ENCODE measurements at regions not wholly inside any gene's neighbourhood (a gene's known extent, or its start where the extent isn't known, plus 50 kb on each side); places are given as distances from the start of the nearest gene placed in this dataset.
"Not testable (repeated sequence)": the region's sequence is repeated elsewhere in the genome, so short reads cannot be mapped to it uniquely, and the experiment has no call there.

DNA sequence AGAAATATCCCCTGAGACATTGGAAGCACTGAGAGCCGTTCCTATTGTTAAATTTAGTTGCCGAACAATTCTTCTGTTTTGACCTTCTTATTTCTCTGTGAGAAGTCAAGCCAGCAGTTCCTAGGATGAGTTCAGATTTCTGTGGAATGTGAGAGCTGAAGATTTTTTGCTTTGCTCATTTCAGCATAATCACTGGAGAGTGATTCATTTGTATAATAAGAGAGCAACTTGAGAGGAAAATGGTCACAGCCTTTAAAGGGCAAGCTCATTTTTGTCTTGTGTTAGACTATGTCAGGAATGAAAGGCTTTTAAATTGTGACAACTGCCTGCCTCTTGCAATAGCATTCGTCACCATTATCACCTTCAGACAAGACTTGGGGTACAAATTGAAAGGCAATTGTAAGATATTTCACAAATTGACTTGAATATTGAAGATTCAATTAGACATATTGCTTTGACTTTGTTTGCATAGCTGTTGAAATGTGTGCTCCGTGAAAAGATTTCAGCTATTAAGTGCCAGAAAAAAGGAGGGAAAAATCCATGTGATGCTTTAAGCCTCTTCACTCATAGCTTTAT is 900.0 kb upstream of the GOT2 start:
- DNase-seq (ENCODE audit: low read depth in 2 of 2) = no peak

DNA sequence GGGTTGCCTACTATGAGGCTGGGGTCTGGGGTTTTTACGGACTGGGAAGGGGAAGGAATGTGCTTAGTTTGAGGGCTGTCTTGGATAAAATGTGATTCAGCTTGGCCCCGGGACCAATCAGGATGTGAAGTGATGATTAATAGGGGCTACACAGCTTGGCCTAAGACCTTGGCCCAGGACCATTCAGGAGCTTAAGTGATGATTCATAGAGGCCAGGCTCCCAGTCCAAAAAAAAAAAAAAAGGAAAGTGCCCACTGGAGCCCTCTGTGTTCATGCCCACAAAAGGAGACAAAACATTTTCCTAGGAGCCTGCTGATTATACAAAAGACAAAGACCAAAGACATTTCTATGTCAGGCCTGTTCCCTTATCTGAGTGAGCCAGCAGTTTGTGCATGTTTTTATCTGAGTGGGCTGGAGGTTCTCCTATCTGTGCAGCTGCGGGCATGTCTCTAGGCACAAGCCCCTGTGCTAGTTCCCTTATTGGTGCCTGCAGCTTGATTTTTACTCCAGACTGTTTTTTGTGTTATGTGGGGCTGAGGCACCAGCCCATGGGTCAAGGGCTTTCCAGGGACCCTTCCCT is 898.2 kb upstream of the GOT2 start:
- no peak for DNase-seq (ENCODE audit: low read depth in 2 of 2)

DNA sequence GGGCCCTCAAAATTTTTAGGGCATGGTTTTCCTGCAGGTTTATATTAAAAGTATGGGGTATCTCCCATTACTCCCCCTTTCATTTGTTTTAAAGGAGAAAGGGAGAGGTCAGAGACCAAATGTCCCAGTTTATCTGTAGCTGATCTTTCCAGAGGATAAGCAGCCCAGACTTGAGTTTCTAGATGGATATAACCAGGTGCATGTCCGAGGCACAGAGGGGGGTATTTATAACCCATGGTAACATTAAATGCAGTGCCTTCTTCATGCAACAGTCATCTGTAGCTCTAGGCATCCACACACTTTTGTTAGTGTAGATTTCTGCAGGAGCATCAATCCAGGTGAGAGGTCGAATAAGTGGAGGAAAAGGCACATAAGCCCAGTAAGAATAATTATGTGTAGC is 890.3 kb upstream of the GOT2 start:
- not testable (repeated sequence) for DNase-seq (ENCODE audit: low read depth in 2 of 2)

DNA sequence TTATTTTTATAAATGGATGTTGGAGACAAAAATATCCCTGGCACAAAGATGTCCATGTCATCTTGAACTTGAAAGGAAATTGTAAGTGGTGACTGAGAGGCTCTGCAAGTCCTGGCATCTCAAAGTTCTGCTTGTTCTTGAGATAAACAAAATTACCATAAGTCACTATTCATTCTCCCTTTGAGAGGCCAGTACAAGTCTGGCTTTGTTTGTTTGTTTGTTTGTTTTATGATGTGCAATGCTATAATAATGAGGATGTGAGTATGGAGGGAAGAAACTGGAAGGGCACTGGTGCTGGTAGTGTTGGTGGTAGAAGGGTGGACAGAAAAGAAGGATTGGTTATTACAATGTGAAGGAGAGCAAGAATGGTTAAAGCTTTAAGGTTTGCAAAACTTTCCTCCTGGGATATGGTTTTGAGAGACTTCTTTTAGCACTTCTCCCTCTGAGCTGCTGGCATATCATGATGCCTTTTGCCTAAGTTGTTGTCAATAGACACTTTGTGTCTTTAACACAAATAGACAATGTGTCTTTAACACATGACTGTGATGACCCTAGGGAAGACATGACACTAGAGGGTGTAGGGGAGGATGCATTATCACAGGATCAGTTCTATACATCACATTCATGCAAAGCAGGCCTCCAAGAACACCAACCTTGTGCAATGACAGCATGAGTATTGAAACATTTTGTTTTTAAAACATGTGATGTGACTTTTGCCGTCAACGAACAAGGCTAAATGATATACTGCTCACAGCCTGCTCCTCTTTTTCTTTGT is 880.5 kb upstream of the GOT2 start:
- DNase-seq (ENCODE audit: low read depth in 2 of 2) = no peak

DNA sequence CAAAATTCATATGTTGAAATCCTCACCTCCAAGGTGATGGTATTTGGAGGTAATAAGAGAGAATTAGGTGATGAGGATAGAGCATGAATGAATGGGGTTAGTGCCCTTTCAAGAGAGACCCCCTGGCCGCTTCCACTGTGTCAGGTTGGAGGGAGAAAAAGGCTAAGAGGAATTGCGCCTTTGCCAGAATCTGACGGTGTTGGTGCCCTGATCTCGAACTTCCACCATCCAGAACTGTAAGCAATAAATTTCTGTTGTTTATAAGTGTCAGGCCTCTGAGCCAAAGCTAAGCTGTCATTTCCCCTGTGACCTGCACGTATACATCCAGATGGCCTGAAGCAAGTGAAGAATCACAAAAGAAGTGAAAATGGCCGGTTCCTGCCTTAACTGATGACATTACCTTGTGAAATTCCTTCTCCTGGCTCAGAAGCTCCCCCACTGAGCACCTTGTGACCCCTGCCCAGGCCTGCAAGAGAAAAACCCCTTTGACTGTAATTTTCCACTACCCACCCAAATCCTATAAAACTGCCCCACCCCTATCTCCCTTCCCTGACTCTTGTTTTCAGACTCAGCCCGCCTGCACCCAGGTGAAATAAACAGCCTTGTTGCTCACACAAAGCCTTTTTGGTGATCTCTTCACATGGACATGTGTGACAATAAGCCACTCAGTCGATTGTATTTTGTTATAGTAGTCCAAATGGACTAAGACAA is 878.9 kb upstream of the GOT2 start:
- not testable (repeated sequence) for DNase-seq (ENCODE audit: low read depth in 2 of 2)

DNA sequence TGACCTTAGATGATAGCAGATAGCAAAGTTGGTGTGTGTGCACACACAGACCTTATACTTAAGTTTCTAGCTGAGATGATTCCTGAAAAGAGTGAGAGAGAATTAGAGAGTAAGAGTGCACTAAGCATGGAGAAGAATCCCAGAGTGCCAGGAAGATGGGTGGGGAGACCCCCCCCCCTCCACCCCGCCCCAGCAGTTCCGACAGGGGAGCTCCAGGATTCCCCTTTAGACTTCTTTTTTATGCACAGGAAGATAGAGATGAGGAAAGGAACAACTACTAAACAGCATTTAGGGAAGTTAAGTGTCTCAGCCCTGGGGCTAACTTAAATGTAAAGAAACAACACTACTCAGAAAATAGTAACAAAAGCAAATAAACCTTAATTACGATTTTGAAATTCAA is 878.0 kb upstream of the GOT2 start:
- no peak for DNase-seq (ENCODE audit: low read depth in 2 of 2)

DNA sequence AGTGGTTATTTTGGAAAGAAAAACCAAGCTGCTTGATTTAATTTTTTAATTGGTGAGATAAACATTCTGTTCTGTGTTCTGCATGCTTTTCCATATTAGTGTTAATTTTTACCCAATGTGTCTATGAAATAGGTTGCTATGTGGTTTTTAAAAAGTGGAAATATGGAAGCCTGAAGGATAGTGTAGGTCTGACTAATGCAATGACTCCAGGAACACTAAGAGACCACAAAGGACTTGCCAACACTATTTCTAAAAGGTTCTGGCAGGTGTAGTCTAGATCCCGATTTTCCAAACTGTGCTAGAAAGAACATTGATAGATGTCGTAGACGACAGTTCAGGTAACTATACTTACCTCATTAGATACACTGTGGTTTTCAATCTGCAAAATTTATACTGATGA is 877.4 kb upstream of the GOT2 start:
- no peak for DNase-seq (ENCODE audit: low read depth in 2 of 2)

DNA sequence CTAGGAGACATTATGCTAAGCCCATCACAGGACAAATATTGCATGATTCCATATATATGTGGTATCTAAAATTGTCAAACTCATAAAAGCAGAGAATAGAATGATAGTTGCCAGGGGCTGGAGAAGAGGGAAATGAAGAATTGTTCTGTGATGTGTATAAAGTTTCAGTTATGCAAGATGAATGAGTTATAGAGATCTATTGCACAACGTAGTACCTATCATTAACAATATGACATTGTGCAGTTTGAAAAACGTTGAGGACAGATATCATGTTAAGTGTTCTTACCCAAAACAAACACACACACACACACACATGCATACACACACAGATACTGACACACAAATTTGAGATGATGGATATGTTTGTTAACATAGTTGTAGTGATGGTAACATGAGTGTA is 871.6 kb upstream of the GOT2 start:
- DNase-seq (ENCODE audit: low read depth in 2 of 2) = no peak

DNA sequence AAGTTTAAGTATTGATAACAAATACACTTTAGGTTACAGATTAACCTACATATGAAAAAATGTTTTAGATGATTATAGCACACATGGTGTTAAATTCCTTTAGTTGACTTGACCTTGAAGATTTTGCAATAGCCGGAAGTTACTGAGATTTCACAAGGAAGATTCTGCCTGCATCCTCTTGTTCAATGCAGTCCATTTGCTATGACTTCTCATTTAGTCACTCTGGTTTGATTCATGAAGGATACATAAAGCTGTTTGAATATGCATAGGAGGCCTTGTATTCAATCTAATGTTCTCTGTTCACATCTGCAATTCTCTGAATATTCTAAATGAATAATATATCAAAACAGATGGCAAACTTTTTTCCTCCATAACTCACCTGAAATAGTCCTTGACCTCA is 870.2 kb upstream of the GOT2 start:
- DNase-seq (ENCODE audit: low read depth in 2 of 2) = no peak

DNA sequence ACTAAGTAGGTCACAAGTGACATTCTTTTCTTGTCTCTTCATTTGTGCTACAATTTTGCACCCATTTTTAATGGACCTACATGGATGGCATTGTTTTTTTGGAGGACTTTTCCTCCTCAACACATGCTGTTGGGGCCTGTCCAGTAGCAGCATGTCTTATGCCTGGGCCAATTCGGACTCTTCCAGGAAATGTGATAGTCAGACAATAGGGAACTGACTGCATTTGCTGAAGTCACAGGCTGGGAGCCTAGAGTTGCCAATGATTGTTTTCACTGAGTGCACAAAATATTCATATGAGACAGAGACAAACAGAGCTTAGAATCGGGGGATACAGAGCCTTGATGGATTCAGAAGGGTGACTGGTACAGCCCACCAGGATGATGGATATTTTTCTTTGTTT is 867.3 kb upstream of the GOT2 start:
- DNase-seq (ENCODE audit: low read depth in 2 of 2) = no peak

DNA sequence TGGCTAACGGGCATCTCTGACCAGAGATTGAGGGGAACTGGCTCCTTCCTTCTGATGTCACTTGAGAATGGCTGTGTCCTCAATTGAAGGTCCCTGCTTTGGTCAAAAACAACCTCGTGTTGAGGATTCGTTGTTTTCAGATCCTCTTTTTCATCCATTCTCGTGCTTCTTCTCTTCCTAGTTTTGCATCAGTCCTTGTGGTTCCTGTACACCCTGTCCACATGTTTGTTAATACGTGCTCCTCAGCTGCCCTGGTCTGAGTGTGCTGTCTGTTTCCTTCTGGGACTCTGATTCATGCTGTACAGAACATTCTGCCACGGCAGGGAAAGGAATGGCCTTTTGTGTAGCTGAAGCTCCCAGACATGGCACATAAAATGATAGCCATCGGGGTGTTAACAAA is 863.2 kb upstream of the GOT2 start:
- no peak for DNase-seq (ENCODE audit: low read depth in 2 of 2)

DNA sequence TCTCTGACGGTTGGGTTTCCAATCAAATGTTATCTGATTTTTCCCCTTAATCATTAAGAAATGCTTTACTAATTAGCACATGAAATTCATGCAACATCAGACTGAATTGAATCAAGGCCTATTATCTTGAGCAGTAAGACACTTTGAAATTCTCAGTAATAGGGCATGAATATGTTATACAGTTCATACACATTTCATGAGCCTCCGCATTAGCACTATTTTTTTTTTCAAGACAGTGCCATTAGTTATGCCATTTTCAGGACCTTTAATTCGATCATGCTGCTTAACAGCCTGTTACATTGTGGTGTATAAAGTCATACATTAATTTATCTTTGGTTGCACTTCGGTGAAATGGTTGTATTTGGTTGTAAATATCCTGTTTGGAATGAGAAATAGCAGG is 862.6 kb upstream of the GOT2 start:
- no peak for DNase-seq (ENCODE audit: low read depth in 2 of 2)

DNA sequence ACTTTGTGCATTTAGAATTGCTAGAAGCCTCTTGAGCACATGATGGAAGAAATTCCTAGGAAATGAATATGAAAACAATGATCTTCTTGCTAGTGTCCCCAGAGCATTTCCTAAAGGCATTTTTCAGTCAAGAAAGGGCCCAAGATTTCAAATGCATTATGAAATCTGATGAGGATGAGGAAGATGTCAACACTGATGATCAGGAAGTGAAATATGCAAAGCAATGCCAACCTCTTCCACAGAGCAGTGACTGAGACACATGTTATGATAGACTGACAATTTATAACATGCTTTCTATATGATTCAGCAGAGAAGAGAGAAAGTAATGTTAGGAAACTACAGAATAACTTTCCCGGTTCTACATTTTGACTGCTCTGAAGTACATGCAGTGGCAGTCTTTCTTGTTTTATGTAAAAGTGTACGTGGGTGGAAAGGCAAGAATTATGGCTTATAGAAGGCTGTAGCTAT is 859.1 kb upstream of the GOT2 start:
- no peak for DNase-seq (ENCODE audit: low read depth in 2 of 2)

DNA sequence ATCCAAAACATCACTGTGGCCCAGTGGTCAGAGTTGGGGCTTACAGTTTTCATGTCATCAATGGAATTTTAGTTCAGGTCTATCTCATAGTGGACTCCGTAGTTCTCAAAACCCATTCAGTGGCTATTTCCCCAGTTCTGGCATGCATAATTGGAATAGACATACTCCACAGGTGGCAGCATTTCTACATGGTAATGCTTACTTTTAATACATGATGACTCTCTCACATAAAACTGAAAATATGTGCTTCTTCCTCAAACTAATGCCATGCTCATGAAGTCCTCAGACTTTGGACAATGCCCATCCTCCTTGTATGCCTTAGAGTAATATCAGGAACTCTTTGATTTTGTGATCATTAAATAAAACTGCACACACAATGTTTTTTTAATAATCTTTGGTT is 857.4 kb upstream of the GOT2 start:
- DNase-seq (ENCODE audit: low read depth in 2 of 2) = no peak

DNA sequence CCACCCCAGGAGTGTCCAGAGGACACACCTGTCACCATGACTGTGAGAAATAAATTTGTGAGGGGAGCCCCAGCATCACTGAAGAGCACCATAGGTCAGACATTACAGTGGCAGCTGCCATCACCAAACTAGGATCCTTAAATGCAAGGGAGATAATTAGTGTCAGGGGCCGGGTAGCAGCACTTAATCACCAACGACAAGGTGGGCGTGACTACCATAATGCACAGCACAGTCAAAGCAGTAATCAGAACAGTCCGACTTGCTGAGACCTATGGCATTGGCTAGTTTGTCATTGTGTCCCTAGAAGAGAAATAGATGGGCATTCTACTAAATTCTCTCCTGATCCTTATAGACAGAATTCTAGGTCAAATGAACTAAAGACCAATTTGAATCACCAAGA is 856.7 kb upstream of the GOT2 start:
- no peak for DNase-seq (ENCODE audit: low read depth in 2 of 2)

DNA sequence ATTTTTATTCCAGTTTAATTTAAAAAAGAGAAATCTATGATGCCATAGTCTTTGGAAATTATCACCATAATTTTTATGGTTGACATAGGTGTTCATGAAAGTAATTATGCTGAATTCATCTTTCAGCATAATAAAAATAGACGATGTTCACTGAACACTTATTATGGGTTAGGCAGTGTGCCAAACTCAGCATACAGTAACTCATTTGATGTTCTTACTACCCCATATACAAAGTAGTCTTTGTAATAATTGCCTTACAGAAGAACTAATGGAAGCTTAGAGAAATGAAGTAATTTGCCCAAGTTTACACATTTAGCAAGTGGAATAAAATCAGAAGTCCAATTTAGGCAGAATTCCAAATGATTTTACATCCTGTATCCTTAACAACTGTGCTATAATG is 852.2 kb upstream of the GOT2 start:
- DNase-seq (ENCODE audit: low read depth in 2 of 2) = no peak

DNA sequence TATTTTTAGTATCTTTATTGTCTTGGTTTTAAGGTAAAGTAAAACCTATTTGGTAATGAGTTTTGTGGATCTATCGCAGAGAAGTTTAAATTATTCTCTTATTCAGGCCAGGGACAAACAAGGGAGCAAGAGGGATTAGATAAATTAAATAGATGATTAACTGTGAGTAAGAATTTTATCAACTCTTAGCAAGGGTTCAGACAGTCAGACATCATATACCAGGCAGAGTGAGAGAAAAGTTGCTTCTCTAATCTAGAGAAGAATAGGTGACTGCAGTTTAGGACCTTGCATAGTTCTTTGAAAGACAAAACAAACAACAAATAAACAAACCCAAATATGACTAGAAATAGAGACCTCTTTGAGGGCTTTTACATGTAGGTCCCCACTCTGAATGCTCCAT is 840.2 kb upstream of the GOT2 start:
- DNase-seq (ENCODE audit: low read depth in 2 of 2) = no peak

DNA sequence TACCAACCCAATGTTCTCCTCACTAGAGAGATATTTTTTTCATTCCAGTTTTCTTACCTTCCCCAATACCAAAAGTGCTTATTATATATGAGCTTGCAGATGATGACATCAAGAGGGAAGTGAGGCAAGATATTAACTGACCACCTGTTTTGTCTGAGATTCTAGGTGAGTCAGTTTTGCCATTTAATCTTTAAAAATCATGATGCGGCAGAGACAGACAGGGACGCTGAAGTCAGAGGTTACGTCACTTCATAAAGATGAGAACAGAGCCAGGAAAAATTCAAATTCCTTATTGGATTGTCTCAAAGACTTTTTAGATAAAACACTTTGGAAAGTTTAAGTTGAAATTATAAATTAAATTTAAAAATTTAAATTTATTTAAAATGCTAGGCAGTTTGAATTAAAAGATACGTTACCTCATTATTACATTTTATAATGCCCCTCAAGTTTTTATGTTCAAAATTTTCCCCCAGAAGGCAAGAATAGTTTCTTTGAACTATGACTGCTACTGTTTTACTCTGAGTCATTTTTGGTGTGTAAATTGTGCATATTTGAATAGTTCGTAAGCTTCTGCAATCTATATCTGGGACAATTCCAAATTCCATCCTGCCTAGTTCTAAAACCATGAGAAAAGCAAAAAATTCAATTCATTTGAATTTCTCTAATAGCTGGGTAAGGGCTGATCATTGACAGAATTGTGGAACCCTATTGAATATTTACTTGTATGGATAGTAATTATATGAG is 839.6 kb upstream of the GOT2 start:
- DNase-seq (ENCODE audit: low read depth in 2 of 2) = no peak

DNA sequence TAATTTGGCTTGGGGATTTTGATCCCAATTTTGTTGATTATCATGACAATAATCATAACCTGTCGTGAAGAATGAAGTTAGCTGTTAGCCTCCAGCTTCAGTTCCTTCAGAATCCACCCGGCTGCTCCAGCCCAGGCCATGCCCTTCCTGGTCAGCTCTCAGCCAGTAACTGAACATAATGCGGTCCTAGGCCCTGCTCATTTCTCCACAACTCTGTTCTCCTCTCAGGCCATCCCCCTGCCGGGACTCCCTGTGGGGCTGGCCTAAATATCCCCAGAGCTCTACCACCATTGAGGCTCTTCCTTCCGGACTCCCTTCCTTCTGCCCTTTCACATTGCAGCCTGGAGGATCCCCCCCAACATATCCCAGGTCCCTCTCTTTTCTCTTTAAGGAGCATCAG is 833.4 kb upstream of the GOT2 start:
- DNase-seq (ENCODE audit: low read depth in 2 of 2) = no peak

DNA sequence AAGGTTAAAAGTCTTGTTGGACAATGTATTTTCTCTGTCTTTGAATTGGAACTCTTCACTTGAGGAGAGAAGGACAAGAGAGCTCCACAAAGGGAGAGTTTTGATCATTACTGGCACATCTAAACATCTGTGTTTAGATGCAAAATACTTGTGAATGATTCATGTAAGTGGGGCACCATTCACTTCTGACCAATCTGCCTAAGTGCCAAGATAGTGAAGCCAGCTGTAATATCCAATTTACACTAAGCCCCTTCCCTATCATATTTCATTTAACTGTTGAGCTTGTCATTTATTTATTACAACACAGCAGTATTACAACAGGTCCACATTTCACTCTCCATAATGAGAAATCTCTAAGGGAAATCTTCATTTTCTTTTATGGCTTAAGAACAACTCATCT is 832.3 kb upstream of the GOT2 start:
- DNase-seq (ENCODE audit: low read depth in 2 of 2) = no peak

DNA sequence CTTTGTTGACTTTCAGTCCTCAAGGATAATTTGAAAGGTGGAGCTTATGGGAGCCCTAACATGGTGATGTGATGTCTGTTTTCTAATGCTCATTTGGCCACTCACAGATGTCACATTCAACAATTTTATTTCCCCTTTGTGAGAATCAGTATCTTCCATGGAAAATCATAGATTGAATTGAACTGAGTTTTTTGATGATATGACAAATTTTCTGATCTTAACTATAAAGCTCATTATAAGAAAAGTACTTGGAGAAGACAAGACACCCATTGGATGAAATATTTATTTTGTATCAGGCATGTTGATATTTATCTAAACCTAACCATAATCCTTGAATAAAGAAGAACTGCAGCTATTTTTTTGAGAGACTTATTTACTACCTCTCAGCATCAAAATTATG is 824.6 kb upstream of the GOT2 start:
- DNase-seq (ENCODE audit: low read depth in 2 of 2) = no peak

DNA sequence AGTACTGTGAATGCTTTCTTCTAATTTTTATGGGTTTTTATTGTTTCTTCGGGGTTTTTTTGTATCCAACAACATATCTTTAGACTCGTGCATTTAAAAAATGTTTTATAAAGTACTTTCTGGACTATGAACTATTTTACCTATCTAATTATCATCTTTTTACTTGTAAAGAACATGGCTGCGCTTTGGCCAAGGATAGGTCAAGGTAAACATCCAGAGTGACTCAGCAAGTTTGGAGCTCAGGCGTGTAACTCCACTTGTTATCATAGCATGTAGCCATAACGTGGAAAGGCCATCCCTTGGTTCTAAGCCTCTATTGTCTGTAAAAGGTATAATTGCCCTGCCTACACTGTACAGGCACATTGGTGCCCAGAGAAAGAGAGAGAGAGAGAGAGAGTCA is 818.0 kb upstream of the GOT2 start:
- DNase-seq (ENCODE audit: low read depth in 2 of 2) = no peak
